SU-DHL-6 (cell line): ENCODE measurements at regions not wholly inside any gene's neighbourhood (a gene's known extent, or its start where the extent isn't known, plus 50 kb on each side); places are given as distances from the start of the nearest gene placed in this dataset.
"Not testable (repeated sequence)": the region's sequence is repeated elsewhere in the genome, so short reads cannot be mapped to it uniquely, and the experiment has no call there.

Source experiments
- H2AFZ ChIP-seq: fragments of 200-600 bp; sonication (generic); 2 replicates; pipeline ENCODE4 v1.6.1; 2014; ENCODE audit warnings: low read depth, mild to moderate bottlenecking, moderate library complexity, mixed read lengths, antibody characterized with exemption, low read length; ENCODE audit not compliant: severe bottlenecking
- H3F3A ChIP-seq: fragments of 200-600 bp; shearing (Covaris generic); 2 replicates; pipeline ENCODE4 v1.6.0; 2016; ENCODE audit warnings: antibody characterized with exemption, mild to moderate bottlenecking; ENCODE audit not compliant: insufficient read depth
- H3K27ac ChIP-seq: fragments of 200-600 bp; sonication (generic); 2 replicates; pipeline ENCODE4 v1.5.1; 2016; ENCODE audit warnings: low read depth, mild to moderate bottlenecking, low read length, moderate library complexity, mixed read lengths
- H3K27me3 ChIP-seq: fragments of 200-600 bp; sonication (generic), shearing (Covaris generic); 2 replicates; pipeline ENCODE4 v1.6.0; 2014; ENCODE audit warnings: mild to moderate bottlenecking, low read length
- H3K36me3 ChIP-seq: fragments of 200-600 bp; sonication (generic); 2 replicates; pipeline ENCODE4 v1.6.1; 2014; ENCODE audit warnings: mild to moderate bottlenecking, low read length, mixed read lengths
- H3K4me2 ChIP-seq: fragments of 300-600, 200-600 bp; shearing (Covaris generic), sonication (generic); 2 replicates; pipeline ENCODE4 v1.6.0; 2014; ENCODE audit warnings: low read length, low read depth, mild to moderate bottlenecking; ENCODE audit not compliant: poor library complexity, severe bottlenecking
- H3K4me3 ChIP-seq: fragments of 200-600 bp; sonication (generic); 2 replicates; pipeline ENCODE4 v1.5.1; 2014; ENCODE audit warnings: antibody characterized with exemption, low read length, mild to moderate bottlenecking, mixed read lengths; ENCODE audit not compliant: insufficient read depth, poor library complexity, severe bottlenecking
- H3K79me2 ChIP-seq: fragments of 200-600 bp; sonication (generic); 2 replicates; pipeline ENCODE4 v1.6.1; 2014; ENCODE audit warnings: mild to moderate bottlenecking, low read length, moderate library complexity; ENCODE audit not compliant: insufficient read depth
- H3K9ac ChIP-seq: fragments of 200-600 bp; sonication (generic); 2 replicates; pipeline ENCODE4 v1.7.0; 2014; ENCODE audit warnings: mild to moderate bottlenecking, low read length
- H3K9me2 ChIP-seq: fragments of 200-600 bp; sonication (generic); replicated peaks from 2 replicates; pipeline ENCODE4 v1.6.1; 2014; ENCODE audit warnings: low read length; ENCODE audit not compliant: insufficient read depth
- H3K9me3 ChIP-seq: fragments of 200-600 bp; sonication (generic); 2 replicates; pipeline ENCODE4 v1.6.1; 2014; ENCODE audit warnings: low read length, mixed read lengths; ENCODE audit not compliant: insufficient read depth
- H4K20me1 ChIP-seq: fragments of 200-600 bp; sonication (generic); 2 replicates; pipeline ENCODE4 v1.6.1; 2014; ENCODE audit warnings: low read depth, mild to moderate bottlenecking, antibody characterized with exemption, low read length, moderate library complexity, mixed read lengths
- CTCF ChIP-seq: fragments of 200-600 bp; sonication (generic); IDR thresholded peaks from one replicate; pipeline ENCODE4 v1.5.1; 2017; ENCODE audit warnings: antibody characterized with exemption, mild to moderate bottlenecking, low read length, moderate library complexity; ENCODE audit not compliant: insufficient read depth, poor library complexity, severe bottlenecking
- EZH2phosphoT487 ChIP-seq: fragments of 200-600 bp; sonication (generic), shearing (Covaris generic); conservative IDR thresholded peaks from 2 replicates; pipeline ENCODE4 v1.6.1; 2018; ENCODE audit warnings: mild to moderate bottlenecking, antibody characterized with exemption, low read length, moderate library complexity, mixed read lengths

- Histone ChIP-seq H3K9me3 (no peaks in the 10 kb centered on the region), H2AFZ (no peak overlapping the region), H3K27me3 (no peaks in the 10 kb centered on the region), H3K79me2 (no peaks in the 10 kb centered on the region), H3K27ac (no peak overlapping the region), H3K9ac (no peak overlapping the region), H3K4me3 (no peak overlapping the region), H3K9me2 (no peaks in the 10 kb centered on the region), H3F3A (no peaks in the 10 kb centered on the region), H4K20me1 (no peaks in the 10 kb centered on the region), H3K4me2 (no peak overlapping the region), H3K36me3 (no peaks in the 10 kb centered on the region)
- TF ChIP-seq CTCF, result no peak
- no peak for TF ChIP-seq EZH2phosphoT487
Observed at GRCh38 chr15:54790693-54791092, 406.0 kb downstream of the RSL24D1 start.

- Histone ChIP-seq H3K4me3 (no peak overlapping the region), H4K20me1 (no peaks in the 10 kb centered on the region), H3K4me2 (no peak overlapping the region), H3K9me2 (no peaks in the 10 kb centered on the region), H3K36me3 (no peaks in the 10 kb centered on the region), H3K27me3 (no peaks in the 10 kb centered on the region), H2AFZ (no peak overlapping the region), H3K9ac (no peak overlapping the region), H3K27ac (no peak overlapping the region), H3K79me2 (no peaks in the 10 kb centered on the region), H3F3A (no peaks in the 10 kb centered on the region), H3K9me3 (no peaks in the 10 kb centered on the region)
- TF ChIP-seq EZH2phosphoT487 (no peak), CTCF (no peak)
Observed at GRCh38 chr15:54789376-54789775, 407.4 kb downstream of the RSL24D1 start.

GRCh38 chr15:54781220-54781619, 415.5 kb downstream of the RSL24D1 start:
- not testable (repeated sequence) for H3K9ac ChIP-seq, H3K4me2 ChIP-seq, H3K9me3 ChIP-seq, H2AFZ ChIP-seq, H3K9me2 ChIP-seq, H3K36me3 ChIP-seq, H3K4me3 ChIP-seq, H3K79me2 ChIP-seq, H4K20me1 ChIP-seq, H3F3A ChIP-seq, H3K27me3 ChIP-seq, H3K27ac ChIP-seq

- no peak overlapping the region for H2AFZ ChIP-seq
- TF ChIP-seq CTCF (no peak), EZH2phosphoT487 (no peak)
- H3K27ac ChIP-seq, result no peak overlapping the region
- H3K27me3 ChIP-seq, result no peaks in the 10 kb centered on the region
- H3F3A ChIP-seq, result no peaks in the 10 kb centered on the region
- no peak overlapping the region for H3K4me3 ChIP-seq
- no peaks in the 10 kb centered on the region for H3K9me3 ChIP-seq
- no peaks in the 10 kb centered on the region for H3K36me3 ChIP-seq
- H3K9ac ChIP-seq, result no peak overlapping the region
- no peaks in the 10 kb centered on the region for H4K20me1 ChIP-seq
- H3K4me2 ChIP-seq, result no peak overlapping the region
- no peaks in the 10 kb centered on the region for H3K9me2 ChIP-seq
- no peaks in the 10 kb centered on the region for H3K79me2 ChIP-seq
Observed at GRCh38 chr15:54779271-54779670, 417.5 kb downstream of the RSL24D1 start.
